Progenitor cell of endocrine pancreas (in vitro differentiated cells): ENCODE measurements at regions not wholly inside any gene's neighbourhood (a gene's known extent, or its start where the extent isn't known, plus 50 kb on each side); places are given as distances from the start of the nearest gene placed in this dataset.

ENCODE experiments used
- DNase-seq: peaks from one replicate; pipeline ENCODE4 v3.0.0; 2021; ENCODE audit warnings: low spot score; ENCODE audit not compliant: unreplicated experiment
- H3K27ac Mint-ChIP-seq: 2 replicates; pipeline ENCODE4 v1.8.0; 2021; ENCODE audit warnings: mild to moderate bottlenecking, moderate library complexity, mixed read lengths
- H3K27me3 Mint-ChIP-seq: 2 replicates; pipeline ENCODE4 v1.8.0; 2021; ENCODE audit warnings: mixed read lengths
- H3K36me3 Mint-ChIP-seq: 2 replicates; pipeline ENCODE4 v1.8.0; 2022; ENCODE audit warnings: mixed read lengths; ENCODE audit not compliant: insufficient read depth
- H3K4me1 Mint-ChIP-seq: 2 replicates; pipeline ENCODE4 v1.8.0; 2021; ENCODE audit warnings: low read depth, mixed read lengths
- H3K4me3 Mint-ChIP-seq: 2 replicates; pipeline ENCODE4 v1.8.0; 2021; ENCODE audit warnings: low read depth, mild to moderate bottlenecking, moderate library complexity, mixed read lengths
- H3K9me3 Mint-ChIP-seq: 2 replicates; pipeline ENCODE4 v1.8.0; 2021; ENCODE audit warnings: low read depth, mixed read lengths
- TF ChIP-seq, protein P1 (sequence below): fragments of 200-600 bp; sonication (generic); IDR thresholded peaks from one replicate; pipeline ENCODE4 v1.5.0; 2021; ENCODE audit warnings: antibody characterized with exemption, mild to moderate bottlenecking; ENCODE audit not compliant: unreplicated experiment

DNA sequence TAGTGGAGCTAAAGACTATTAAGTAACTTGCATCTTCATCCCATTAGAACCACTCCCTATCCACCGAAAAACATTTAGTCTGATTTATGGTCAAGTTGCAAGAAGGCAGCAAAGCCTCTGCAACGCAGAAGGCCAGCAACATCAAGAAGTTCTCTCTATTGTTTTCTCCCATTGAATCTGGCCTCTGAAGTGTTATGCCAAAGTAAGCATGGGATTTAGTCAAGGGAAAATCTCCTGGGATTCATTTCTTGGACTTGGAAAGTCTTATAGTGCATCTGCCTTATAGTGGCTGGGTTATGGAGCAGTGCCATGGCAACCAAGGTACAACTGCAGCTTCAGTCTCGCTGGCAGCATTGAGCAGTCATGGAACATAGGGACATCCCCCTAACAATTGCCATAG, 87.7 kb upstream of the KRR1 start:
- no peak for DNase-seq
- H3K9me3 Mint-ChIP-seq, result peaks cover 7% of the 10 kb centered on the region
- H3K4me3 Mint-ChIP-seq, result no peak overlapping the region
- H3K27ac Mint-ChIP-seq, result no peak overlapping the region
- no peaks in the 10 kb centered on the region for H3K36me3 Mint-ChIP-seq
- H3K27me3 Mint-ChIP-seq, result no peaks in the 10 kb centered on the region
- TF ChIP-seq, protein P1, sequence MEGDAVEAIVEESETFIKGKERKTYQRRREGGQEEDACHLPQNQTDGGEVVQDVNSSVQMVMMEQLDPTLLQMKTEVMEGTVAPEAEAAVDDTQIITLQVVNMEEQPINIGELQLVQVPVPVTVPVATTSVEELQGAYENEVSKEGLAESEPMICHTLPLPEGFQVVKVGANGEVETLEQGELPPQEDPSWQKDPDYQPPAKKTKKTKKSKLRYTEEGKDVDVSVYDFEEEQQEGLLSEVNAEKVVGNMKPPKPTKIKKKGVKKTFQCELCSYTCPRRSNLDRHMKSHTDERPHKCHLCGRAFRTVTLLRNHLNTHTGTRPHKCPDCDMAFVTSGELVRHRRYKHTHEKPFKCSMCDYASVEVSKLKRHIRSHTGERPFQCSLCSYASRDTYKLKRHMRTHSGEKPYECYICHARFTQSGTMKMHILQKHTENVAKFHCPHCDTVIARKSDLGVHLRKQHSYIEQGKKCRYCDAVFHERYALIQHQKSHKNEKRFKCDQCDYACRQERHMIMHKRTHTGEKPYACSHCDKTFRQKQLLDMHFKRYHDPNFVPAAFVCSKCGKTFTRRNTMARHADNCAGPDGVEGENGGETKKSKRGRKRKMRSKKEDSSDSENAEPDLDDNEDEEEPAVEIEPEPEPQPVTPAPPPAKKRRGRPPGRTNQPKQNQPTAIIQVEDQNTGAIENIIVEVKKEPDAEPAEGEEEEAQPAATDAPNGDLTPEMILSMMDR, result no peak
- no peaks in the 10 kb centered on the region for H3K4me1 Mint-ChIP-seq

GRCh38 chr12:75596406-75596805, 85.0 kb upstream of the KRR1 start:
- H3K36me3 Mint-ChIP-seq, result no peaks in the 10 kb centered on the region
- no peaks in the 10 kb centered on the region for H3K27me3 Mint-ChIP-seq
- no peaks in the 10 kb centered on the region for H3K4me1 Mint-ChIP-seq
- DNase-seq, result no peak
- no peak overlapping the region for H3K4me3 Mint-ChIP-seq
- no peak overlapping the region for H3K27ac Mint-ChIP-seq
- H3K9me3 Mint-ChIP-seq, result peaks cover 7% of the 10 kb centered on the region
- TF ChIP-seq, protein P1, result no peak

DNA sequence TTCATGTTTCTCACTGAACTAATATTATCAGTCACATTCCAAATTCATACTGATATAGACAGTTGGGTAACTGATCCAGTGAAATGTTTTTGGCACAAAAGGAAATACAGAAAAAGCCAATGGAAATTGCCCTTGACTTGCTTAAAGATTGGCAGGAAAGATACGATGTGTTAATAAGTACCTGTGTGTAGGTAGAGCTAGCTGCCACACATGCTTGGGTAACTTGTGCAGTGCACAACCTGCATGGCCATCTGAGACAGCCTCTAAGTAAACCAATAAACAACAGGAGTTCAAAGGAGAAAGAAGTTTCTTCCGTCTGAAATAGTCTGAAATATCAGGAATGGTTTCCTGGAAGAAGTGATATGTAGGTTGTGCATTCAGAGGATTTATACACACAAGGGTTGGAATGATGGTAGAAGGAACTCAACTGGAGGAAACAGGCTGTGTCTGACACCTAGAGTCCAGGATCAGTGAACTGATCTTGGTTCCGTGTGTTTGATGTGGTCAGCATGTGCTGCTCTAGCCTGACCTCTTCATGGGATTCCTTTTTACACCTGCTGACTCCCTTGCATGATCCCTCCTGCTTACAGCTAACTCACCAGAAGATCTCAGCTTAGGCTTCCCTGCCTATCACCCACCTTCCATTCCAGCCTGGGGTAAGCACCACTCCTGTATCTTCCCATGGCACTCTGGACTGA, 81.4 kb upstream of the KRR1 start:
- no peak overlapping the region for H3K27ac Mint-ChIP-seq
- H3K4me3 Mint-ChIP-seq, result no peak overlapping the region
- TF ChIP-seq, protein P1, result no peak

DNA sequence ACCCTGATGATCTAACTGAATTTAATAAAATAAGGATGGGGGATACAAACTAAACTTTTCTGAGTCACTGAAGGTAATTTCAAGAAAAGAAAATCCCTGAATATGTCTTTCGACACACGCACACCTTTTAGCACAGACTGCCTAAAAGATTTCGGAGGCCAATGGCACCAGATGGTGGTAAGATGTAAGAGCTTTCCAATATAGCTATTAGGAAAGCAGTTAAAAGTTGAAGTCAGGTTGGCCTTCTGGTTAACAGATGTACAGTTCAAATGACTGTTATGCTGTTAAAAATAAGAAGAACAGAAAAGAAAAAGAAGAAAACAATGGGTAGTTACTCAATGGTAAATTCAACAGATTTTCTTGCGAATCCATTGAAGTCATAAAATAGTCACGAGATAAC, 80.7 kb upstream of the KRR1 start:
- TF ChIP-seq, protein P1, result no peak
- peaks cover 4% of the 10 kb centered on the region for H3K27me3 Mint-ChIP-seq
- DNase-seq, result no peak
- H3K9me3 Mint-ChIP-seq, result peaks cover 4% of the 10 kb centered on the region
- no peaks in the 10 kb centered on the region for H3K36me3 Mint-ChIP-seq
- no peak overlapping the region for H3K4me3 Mint-ChIP-seq
- no peak overlapping the region for H3K27ac Mint-ChIP-seq
- no peaks in the 10 kb centered on the region for H3K4me1 Mint-ChIP-seq

More for the DNA sequence above, 81.4 kb upstream of the KRR1 start:
- Mint-ChIP-seq H3K36me3 (no peaks in the 10 kb centered on the region), H3K9me3 (peaks cover 4% of the 10 kb centered on the region), H3K4me1 (no peaks in the 10 kb centered on the region), H3K27me3 (peaks cover 4% of the 10 kb centered on the region)
- DNase-seq, result no peak

GRCh38 chr12:75591628-75592027, 80.2 kb upstream of the KRR1 start:
- Mint-ChIP-seq H3K36me3 (no peaks in the 10 kb centered on the region), H3K9me3 (peaks cover 4% of the 10 kb centered on the region), H3K4me1 (no peaks in the 10 kb centered on the region), H3K27ac (no peak overlapping the region), H3K4me3 (no peak overlapping the region), H3K27me3 (peaks cover 4% of the 10 kb centered on the region)
- no peak for DNase-seq
- TF ChIP-seq, protein P1, result no peak
